DMS53 treated with DMSO at 0.1 percent for 48 hours (cell line): ENCODE measurements at regions not wholly inside any gene's neighbourhood (a gene's known extent, or its start where the extent isn't known, plus 50 kb on each side); places are given as distances from the start of the nearest gene placed in this dataset.
A peak's percentile ranks its signal among the peaks of the same experiment; 100 is the strongest.
"Not testable (repeated sequence)": the region's sequence is repeated elsewhere in the genome, so short reads cannot be mapped to it uniquely, and the experiment has no call there.

Source experiments
- DNase-seq: peaks from one replicate; lab custom pipeline; 2025; ENCODE audit not compliant: unreplicated experiment; lab: John Stamatoyannopoulos, UW

DNA sequence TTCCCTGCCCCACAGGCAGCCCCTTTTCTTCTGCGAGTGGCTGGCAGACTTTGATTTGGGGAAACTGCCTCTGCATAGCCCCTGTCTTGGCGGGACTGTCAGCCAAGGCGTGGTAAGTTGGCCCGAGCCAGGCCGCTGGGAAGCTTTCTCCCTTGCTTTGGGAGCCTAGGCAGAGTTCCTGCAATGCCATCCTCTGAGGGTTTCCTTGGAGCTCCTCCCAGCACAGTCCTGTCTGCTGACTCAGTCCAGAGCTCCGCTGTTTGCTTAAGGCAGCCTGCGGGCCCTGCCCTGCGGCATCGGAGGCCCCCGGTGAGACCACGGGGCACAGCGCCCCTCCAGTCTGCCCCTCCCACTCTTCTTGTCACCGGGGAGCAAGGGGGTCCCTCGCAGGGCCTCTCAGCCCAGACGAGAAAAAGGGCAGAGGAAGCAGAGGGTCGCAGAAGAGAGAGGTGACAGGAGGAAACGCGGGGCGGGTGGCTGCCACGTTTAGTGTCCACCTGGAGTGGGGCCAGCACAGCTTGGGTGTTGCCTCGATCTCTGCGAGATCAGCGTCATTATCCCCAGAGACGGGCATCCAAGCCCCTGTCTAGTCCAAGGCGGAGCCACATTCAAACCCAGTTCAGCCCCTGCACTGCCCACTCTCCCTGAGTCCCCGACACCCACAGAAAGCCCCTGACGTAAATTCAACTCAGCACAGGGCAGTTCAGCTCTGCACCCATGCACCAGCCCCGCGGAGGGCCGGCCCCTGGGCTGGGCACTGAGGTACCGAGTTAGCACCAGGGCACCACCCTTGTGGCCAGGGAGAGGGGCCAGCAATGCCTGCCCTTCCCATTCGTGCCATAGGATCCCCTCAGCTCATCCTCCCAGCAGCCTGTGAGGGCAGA, 59.0 kb upstream of the CHST15 start:
- DNase-seq = peak; percentile 39

DNA sequence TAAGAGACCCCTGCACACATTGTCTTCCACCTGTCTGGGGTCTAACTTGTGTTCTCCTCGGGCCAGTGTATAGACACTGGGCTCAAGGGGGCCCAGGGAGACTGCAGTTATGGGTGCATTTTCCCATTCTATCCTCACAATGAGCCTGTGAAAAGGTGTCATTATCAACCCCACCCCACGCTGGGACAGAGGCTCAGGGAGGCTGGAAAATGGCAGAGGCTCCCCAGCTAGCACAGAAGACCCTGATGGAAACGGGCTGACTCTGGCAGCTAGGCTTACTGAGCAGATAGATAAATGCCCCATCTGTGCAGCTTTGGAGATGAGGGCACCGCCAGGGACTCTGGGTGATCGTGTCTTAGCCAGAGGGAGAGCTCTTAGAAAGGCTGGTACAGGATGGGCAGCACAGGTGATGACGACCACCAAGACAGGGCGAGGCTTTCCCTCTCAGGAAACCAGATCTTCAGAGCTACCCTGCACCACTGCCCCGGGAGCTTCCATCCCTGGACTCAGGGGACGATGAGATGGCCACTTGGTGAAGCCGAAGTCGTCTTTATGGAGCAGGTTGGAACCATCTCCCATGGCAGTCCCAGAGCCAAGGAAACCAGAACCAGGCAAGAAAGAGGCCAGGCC, 58.2 kb upstream of the CHST15 start:
- no peak for DNase-seq

DNA sequence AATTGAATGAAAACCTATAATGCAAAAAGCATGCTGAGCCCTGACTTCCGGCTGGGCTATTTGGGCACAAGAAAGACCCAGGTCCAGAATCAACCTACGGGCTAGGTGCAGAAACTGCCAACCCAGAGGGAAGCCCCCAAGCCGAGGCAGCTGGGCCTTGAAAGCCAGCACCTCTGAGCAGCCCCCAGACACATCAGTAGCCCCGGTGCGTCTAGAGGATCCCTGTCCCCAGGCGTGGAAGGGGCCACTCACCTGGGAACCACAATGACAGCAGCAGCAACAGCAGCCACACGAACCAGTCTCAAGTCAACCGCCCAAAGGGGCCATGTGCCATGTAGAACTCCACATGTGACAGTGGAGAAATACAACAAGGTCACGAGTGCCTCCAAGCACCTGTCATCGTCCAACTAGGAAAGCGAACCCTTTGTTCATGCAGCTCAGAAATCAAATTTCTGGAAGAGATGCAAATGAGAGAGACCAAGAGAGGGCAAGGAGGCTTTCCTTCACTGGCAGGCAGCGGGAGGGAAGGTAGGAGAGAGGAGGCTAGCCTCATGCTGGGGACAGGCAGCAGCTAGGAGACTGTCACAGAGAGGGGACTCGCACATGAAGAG, 57.5 kb upstream of the CHST15 start:
- DNase-seq = no peak

DNA sequence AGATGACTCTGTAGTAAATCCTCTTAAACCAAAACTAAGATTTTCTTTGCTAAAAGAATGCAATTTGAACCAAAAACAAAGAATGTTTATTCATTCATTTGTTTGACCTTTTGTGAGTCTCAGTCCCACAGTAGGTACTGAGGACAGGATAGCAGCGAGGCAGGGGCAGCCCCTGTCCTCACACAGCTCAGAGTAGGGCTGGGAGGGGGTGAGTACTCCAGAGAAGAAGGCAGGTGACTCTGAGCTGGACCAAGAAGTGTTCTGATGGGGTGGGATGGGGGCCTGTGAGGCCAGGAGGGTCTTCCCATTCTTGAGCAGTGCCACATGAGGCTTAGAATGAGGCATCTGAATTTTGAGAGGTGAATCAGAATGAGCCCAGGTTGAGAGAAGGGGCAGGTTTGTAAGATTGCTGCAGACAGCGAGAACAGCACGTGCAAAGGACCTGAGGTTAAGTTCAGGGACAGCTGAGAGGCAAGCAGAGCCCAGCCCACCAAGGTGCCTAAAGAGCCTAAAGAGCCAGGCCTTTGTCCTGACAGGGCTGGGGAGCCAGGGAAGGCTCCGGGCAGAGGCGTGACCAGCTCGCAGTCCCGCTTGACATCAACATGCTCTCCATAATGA, 56.9 kb upstream of the CHST15 start:
- DNase-seq = no peak

DNA sequence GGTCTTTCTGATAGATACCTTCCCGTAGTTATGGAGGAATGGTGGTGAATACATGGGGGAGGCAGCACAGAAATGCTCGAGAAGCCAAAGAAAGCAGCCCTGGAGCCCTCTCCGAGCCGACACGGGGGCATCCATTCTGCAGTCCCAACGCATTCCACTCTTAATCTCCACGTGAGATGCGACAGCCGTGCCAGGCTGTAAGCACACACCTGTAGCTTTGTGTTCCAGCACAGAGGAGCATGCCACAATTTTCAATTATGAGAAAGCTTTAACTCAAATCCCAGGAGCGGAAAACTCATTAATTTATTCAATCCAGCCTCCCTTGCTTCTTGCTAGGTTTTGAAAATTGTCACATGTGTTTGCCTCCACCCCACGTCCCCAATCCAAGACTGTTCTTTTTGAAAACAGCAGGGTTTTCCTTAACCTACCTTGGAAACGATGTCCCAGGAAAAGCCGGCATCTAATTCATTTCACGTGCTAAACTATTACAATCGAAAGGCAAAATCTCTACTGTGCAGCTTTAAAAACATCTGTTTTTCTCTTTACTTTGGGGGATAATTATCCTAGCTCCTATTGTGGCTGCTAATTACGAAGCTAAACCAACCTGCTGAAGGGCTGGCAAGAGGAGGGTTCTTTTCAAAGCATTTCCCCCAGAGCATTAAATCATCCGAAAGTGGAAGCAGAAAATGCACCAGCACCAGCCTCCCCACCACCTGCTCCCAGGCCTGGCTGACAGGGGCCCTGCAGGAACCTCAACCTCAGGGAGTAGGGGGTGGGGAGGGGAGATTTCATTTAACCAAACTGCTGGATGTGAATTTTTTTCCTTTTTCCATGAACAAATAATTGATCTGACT, 56.0 kb upstream of the CHST15 start:
- no peak for DNase-seq

DNA sequence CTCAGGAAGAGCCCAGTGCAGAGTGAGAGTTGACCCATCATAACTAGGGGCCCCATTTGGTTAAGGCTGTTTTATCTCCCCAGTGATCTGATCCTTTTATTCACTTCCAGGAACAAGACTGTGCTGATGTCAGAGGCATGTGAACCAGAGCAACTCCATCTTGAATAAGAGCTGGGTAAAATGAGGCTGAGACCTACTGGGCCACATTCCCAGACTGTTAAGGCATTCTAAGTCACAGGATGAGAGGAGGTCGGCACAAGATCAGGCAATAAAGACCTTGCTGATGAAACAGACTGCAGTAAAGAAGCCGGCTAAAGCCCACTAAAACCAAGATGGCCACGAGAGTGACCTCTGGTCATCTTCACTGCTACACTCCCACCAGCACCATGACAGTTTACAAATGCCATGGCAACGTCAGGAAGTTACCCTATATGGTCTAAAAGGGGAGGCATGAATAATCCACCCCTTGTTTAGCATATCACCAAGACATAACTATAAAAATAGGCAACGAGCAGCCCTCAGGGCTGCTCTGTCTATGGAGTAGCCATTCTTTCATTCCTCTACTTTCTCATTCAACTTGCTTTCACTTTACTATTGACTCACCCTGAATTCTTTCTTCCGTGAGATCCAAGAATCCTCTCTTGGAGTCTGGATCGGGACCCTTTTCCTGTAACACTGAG, 55.3 kb upstream of the CHST15 start:
- DNase-seq = not testable (repeated sequence)

DNA sequence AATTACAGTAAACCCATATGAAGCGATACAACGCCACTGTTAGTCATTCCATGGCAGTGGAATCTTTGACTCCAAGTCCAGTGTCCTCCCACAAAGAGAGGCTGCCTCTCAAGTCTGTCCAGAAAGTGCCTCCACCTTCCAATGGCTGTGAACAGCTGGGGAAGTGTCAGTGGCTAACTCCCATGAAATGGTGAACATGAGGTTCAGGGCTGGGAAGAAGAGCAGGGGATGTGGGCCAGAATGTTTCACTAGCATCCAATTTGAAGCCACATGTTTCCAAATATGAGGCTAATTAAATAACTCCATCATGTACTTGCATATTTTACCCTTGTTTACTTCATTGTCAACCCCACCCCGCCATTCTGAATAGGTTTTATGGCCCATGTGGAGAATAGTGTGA, 53.1 kb upstream of the CHST15 start:
- no peak for DNase-seq

DNA sequence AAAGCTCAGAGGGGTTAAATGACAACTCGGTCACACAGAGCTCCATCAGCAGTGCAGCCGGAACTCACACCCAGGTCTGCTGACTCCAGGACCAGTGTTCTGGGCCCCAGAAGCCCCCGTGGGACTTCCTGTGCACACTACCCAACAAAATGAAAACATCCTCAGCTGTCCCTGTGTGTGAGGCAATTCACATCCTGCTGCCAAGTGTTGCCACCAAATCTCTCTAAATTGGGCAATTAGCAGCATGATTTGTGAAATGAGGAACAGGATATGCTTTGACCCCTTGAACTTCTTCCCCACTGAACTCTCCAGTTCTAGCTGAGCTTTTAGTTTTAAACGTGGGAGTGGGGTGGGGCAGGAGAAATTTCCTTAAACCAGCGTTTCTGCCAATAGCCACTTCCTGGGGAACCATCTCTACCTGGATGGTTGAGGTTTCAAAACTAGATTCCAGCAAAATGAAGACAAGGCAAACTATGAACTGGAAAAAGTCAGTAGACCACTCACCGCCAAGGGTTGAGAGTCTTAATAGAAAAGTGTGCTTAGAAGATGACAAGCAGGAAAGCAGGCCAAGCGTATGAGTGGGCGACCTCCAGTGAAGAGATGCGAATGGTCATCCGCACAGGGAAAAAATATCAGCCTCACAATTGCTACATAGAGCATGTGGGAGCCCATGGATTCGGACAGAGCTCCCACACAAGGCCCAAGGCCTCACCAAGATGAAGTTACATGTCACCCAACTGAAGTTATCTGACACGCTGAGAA, 51.9 kb upstream of the CHST15 start:
- DNase-seq = no peak

DNA sequence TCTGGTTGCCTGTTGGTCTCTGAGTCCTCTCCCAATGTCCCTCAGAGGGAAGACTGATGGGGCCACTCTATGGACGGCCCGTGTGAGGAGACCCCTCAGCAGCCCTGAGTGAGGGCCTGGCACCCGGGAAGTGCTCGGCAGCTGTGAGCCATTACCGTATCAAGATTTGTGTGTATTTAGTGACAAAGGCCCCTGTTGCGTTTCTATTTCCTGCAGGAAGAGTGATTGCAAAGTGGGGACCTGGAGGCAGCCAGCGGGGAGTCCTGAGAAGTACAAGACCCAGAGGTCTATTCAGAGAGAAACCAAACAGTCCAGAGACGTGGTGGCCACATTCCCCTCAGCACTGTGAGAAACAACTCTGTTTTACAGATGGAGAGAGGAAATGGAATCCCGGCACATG, 51.1 kb upstream of the CHST15 start:
- DNase-seq = no peak

DNA sequence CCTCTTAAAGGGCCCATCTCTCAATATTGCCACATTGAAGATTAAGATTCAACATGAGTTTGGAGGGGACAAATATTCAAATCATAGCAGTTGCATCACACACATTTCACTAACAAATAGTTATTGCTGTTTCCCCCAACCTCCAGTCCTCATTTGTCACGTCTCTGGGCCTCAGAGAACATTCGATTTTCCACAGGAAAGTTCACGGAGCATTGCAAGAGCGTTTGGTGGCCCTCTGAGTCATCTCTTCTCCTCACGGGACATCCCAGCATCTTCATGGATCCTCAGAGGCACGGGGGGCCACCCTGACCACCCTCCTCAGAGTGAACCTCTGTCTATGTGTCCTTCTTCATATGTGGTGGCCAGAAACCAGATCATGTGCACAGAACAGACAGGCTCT, 50.3 kb upstream of the CHST15 start:
- no peak for DNase-seq
